GM23338 (cell line): ENCODE measurements at regions not wholly inside any gene's neighbourhood (a gene's known extent, or its start where the extent isn't known, plus 50 kb on each side); places are given as distances from the start of the nearest gene placed in this dataset.

Experiments
- ATAC-seq: fragments of 200-7000 bp; cut with Tn5 transposase; 3 replicates; pipeline ENCODE4 v1.9.1; 2020
- DNase-seq: peaks from one replicate; pipeline ENCODE4 v3.0.0-alpha.2; 2015; ENCODE audit warnings: low spot score
- H2AFZ ChIP-seq: fragments of 200-600 bp; sonication (generic); 2 replicates; pipeline ENCODE4 v1.8.0; 2016; ENCODE audit warnings: antibody characterized with exemption, mild to moderate bottlenecking, moderate library complexity
- H3F3A ChIP-seq: fragments of 200-600 bp; sonication (generic); replicated peaks from 2 replicates; pipeline ENCODE4 v1.8.0; 2017; ENCODE audit warnings: antibody characterized with exemption, mixed run types, low read depth
- H3K27ac ChIP-seq: fragments of 200-600 bp; sonication (generic); 2 replicates; pipeline ENCODE4 v1.6.1; 2016; ENCODE audit warnings: low read depth
- H3K27me3 ChIP-seq: fragments of 200-600 bp; sonication (generic); 2 replicates; pipeline ENCODE4 v1.8.0; 2016; ENCODE audit warnings: mild to moderate bottlenecking, mixed run types, moderate library complexity; ENCODE audit not compliant: insufficient read depth
- H3K36me3 ChIP-seq: fragments of 200-600 bp; sonication (generic); 2 replicates; pipeline ENCODE4 v1.8.0; 2016; ENCODE audit warnings: mild to moderate bottlenecking; ENCODE audit not compliant: insufficient read depth
- H3K4me1 ChIP-seq: fragments of 200-600 bp; sonication (generic); 2 replicates; pipeline ENCODE4 v1.8.0; 2016; ENCODE audit warnings: mild to moderate bottlenecking, moderate library complexity; ENCODE audit not compliant: insufficient read depth
- H3K4me2 ChIP-seq: fragments of 200-600 bp; sonication (generic); 2 replicates; pipeline ENCODE4 v1.7.1; 2017; ENCODE audit warnings: mixed run types
- H3K4me3 ChIP-seq: fragments of 200-600 bp; sonication (generic); 2 replicates; pipeline ENCODE4 v1.6.1; 2016; ENCODE audit warnings: mixed run types
- H3K79me2 ChIP-seq: fragments of 200-600 bp; sonication (generic); replicated peaks from 2 replicates; pipeline ENCODE4 v1.8.0; 2017; ENCODE audit warnings: mild to moderate bottlenecking; ENCODE audit not compliant: insufficient read depth
- H3K9me2 ChIP-seq: fragments of 200-600 bp; sonication (generic); 2 replicates; pipeline ENCODE4 v1.8.0; 2017; ENCODE audit not compliant: insufficient read depth
- H4K20me1 ChIP-seq: fragments of 200-600 bp; sonication (generic); replicated peaks from 2 replicates; pipeline ENCODE4 v1.8.0; 2017; ENCODE audit warnings: mild to moderate bottlenecking; ENCODE audit not compliant: insufficient read depth
- H3K27ac Mint-ChIP-seq: 2 replicates; pipeline ENCODE4 v1.8.0; 2020; ENCODE audit warnings: inconsistent platforms, mild to moderate bottlenecking, moderate library complexity, mixed read lengths
- H3K27me3 Mint-ChIP-seq: 3 replicates; pipeline ENCODE4 v1.8.0; 2022; ENCODE audit warnings: low read depth, mild to moderate bottlenecking, moderate library complexity, mixed read lengths, inconsistent platforms; ENCODE audit not compliant: insufficient read depth, poor library complexity
- H3K36me3 Mint-ChIP-seq: 3 replicates; pipeline ENCODE4 v1.8.0; 2021; ENCODE audit warnings: low read depth, mild to moderate bottlenecking, inconsistent platforms, moderate library complexity, mixed read lengths
- H3K4me1 Mint-ChIP-seq: 3 replicates; pipeline ENCODE4 v1.8.0; 2020; ENCODE audit warnings: mild to moderate bottlenecking, inconsistent platforms, mixed read lengths
- H3K4me3 Mint-ChIP-seq: 3 replicates; pipeline ENCODE4 v1.8.0; 2021; ENCODE audit warnings: moderate library complexity, mild to moderate bottlenecking, inconsistent platforms, mixed read lengths
- H3K9me3 Mint-ChIP-seq: 3 replicates; pipeline ENCODE4 v1.8.0; 2020; ENCODE audit warnings: moderate library complexity, mild to moderate bottlenecking, inconsistent platforms, mixed read lengths
- CREB1 ChIP-seq: fragments of 250-450 bp; sonication (Bioruptor Pico); IDR thresholded peaks from 2 replicates; pipeline ENCODE4 v1.5.0; 2020; ENCODE audit warnings: low read depth, mild to moderate bottlenecking, moderate library complexity
- EZH2 ChIP-seq: fragments of 200-600 bp; sonication (generic); IDR thresholded peaks from one replicate; pipeline ENCODE4 v1.8.0; 2017; ENCODE audit warnings: antibody characterized with exemption, mild to moderate bottlenecking, low read depth; ENCODE audit not compliant: unreplicated experiment
- EZH2phosphoT487 ChIP-seq: fragments of 200-600 bp; sonication (generic); IDR thresholded peaks from one replicate; pipeline ENCODE4 v1.8.1; 2018; ENCODE audit warnings: antibody characterized with exemption; ENCODE audit not compliant: unreplicated experiment
- JUNB ChIP-seq: IDR thresholded peaks from one replicate; pipeline ENCODE4 v1.6.1; 2016; ENCODE audit warnings: antibody characterized with exemption; ENCODE audit not compliant: unreplicated experiment
- NANOG ChIP-seq: IDR thresholded peaks from 2 replicates; pipeline ENCODE4 v1.6.1; 2016; ENCODE audit warnings: antibody characterized with exemption, borderline replicate concordance
- POLR2AphosphoS5 ChIP-seq: IDR thresholded peaks from 2 replicates; pipeline ENCODE4 v1.6.1; 2016; ENCODE audit warnings: antibody characterized with exemption, low read depth
- STAT1 ChIP-seq: IDR thresholded peaks from one replicate; pipeline ENCODE4 v1.6.1; 2016; ENCODE audit warnings: antibody characterized with exemption; ENCODE audit not compliant: unreplicated experiment
- ZNF114 ChIP-seq: fragments of 250-450 bp; sonication (Bioruptor Pico); IDR thresholded peaks from 2 replicates; pipeline ENCODE4 v1.5.0; 2020; ENCODE audit warnings: mild to moderate bottlenecking, moderate library complexity
- ZNF331 ChIP-seq: fragments of 250-450 bp; sonication (Bioruptor Pico); IDR thresholded peaks from 2 replicates; pipeline ENCODE4 v1.5.0; 2020; ENCODE audit warnings: low read depth, mild to moderate bottlenecking, moderate library complexity
- TF ChIP-seq, protein P1 (sequence below), 2 experiments: fragments of 200-600 bp in 1 of 2; sonication (generic) in 1 of 2; conservative IDR thresholded peaks; 2 replicates each; pipeline versions ENCODE4 v1.5.1 to v1.6.1; 2016 to 2017; ENCODE audit warnings: antibody characterized with exemption in 2 of 2, low read depth in 2 of 2, mild to moderate bottlenecking in 2 of 2, moderate library complexity in 1 of 2
- TF ChIP-seq, protein P2 (sequence below): fragments of 250-450 bp; sonication (Bioruptor Pico); IDR thresholded peaks from 2 replicates; pipeline ENCODE4 v1.5.0; 2020; ENCODE audit warnings: mild to moderate bottlenecking, moderate library complexity
- TF ChIP-seq, protein P3 (sequence below): IDR thresholded peaks from one replicate; pipeline ENCODE4 v1.6.1; 2018; ENCODE audit warnings: antibody characterized with exemption; ENCODE audit not compliant: unreplicated experiment
- TF ChIP-seq, protein P4 (sequence below): IDR thresholded peaks from 2 replicates; pipeline ENCODE4 v1.6.1; 2016; ENCODE audit warnings: antibody characterized with exemption

DNA sequence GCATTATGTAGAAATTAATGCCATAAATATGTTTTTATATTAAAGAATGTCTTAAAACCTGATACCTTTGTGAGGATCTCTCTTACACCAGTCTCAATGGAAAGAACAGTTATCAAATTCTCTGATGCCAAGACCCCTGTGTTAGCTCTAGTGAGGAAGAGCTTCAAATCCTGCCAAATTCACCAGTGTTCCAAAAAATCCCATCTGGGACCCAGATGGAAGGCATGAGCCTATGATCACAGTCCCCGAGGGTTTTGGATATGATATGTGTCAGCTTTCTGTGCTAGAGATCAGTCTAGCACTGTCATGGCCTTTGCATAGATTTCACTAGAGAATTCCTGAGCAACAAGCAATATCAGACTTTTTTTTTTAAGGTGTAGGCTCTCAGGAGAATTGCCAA lies 412.1 kb downstream of the UBE2NL start (continued):
- no peak for TF ChIP-seq ZNF331 (CRISPR knock-in tag)
- TF ChIP-seq NANOG, result no peak
- TF ChIP-seq EZH2, result no peak

DNA sequence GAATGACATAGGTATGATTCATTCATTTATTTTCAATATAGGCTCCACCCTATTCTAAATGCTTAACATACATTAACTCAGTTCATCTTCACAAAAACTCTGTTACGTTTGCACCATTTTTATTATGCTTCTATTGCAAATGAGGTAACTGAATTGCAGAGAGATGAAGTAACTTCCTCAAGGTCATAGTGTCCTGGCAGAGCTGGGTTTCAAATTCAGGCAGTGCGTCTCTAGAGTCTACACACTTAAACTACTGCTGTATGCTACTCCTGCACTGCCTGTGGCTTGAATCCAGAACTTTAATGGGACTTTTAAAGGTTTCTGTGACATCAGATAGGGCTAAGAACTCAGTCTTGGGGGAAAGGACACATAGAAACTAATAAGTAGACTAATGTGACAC lies 413.4 kb downstream of the UBE2NL start:
- Histone ChIP-seq H3F3A (no peaks in the 10 kb centered on the region), H3K27me3 (no peaks in the 10 kb centered on the region), H3K9me2 (no peaks in the 10 kb centered on the region), H2AFZ (no peak overlapping the region), H3K4me3 (no peak overlapping the region), H3K4me2 (no peak overlapping the region), H3K4me1 (no peaks in the 10 kb centered on the region), H3K79me2 (no peaks in the 10 kb centered on the region), H3K27ac (no peak overlapping the region), H3K36me3 (no peaks in the 10 kb centered on the region), H4K20me1 (no peaks in the 10 kb centered on the region)
- Mint-ChIP-seq H3K4me1 (no peaks in the 10 kb centered on the region), H3K9me3 (peaks cover 81% of the 10 kb centered on the region), H3K4me3 (no peak overlapping the region), H3K27me3 (peaks cover 2% of the 10 kb centered on the region), H3K27ac (no peak overlapping the region), H3K36me3 (peaks cover 13% of the 10 kb centered on the region; the same call in 2 of the 3 replicates)
- TF ChIP-seq, protein P1, sequence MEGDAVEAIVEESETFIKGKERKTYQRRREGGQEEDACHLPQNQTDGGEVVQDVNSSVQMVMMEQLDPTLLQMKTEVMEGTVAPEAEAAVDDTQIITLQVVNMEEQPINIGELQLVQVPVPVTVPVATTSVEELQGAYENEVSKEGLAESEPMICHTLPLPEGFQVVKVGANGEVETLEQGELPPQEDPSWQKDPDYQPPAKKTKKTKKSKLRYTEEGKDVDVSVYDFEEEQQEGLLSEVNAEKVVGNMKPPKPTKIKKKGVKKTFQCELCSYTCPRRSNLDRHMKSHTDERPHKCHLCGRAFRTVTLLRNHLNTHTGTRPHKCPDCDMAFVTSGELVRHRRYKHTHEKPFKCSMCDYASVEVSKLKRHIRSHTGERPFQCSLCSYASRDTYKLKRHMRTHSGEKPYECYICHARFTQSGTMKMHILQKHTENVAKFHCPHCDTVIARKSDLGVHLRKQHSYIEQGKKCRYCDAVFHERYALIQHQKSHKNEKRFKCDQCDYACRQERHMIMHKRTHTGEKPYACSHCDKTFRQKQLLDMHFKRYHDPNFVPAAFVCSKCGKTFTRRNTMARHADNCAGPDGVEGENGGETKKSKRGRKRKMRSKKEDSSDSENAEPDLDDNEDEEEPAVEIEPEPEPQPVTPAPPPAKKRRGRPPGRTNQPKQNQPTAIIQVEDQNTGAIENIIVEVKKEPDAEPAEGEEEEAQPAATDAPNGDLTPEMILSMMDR (conservative IDR thresholded peaks at IDR 0.05; ENCODE audit: low read depth in 2 of 2), result no peak
- TF ChIP-seq STAT1 (no peak), ZNF114 (CRISPR knock-in tag) (no peak), ZNF331 (CRISPR knock-in tag) (no peak), NANOG (no peak), CREB1 (CRISPR knock-in tag) (no peak), EZH2phosphoT487 (no peak), JUNB (no peak), POLR2AphosphoS5 (no peak), EZH2 (no peak)
- TF ChIP-seq, protein P2, sequence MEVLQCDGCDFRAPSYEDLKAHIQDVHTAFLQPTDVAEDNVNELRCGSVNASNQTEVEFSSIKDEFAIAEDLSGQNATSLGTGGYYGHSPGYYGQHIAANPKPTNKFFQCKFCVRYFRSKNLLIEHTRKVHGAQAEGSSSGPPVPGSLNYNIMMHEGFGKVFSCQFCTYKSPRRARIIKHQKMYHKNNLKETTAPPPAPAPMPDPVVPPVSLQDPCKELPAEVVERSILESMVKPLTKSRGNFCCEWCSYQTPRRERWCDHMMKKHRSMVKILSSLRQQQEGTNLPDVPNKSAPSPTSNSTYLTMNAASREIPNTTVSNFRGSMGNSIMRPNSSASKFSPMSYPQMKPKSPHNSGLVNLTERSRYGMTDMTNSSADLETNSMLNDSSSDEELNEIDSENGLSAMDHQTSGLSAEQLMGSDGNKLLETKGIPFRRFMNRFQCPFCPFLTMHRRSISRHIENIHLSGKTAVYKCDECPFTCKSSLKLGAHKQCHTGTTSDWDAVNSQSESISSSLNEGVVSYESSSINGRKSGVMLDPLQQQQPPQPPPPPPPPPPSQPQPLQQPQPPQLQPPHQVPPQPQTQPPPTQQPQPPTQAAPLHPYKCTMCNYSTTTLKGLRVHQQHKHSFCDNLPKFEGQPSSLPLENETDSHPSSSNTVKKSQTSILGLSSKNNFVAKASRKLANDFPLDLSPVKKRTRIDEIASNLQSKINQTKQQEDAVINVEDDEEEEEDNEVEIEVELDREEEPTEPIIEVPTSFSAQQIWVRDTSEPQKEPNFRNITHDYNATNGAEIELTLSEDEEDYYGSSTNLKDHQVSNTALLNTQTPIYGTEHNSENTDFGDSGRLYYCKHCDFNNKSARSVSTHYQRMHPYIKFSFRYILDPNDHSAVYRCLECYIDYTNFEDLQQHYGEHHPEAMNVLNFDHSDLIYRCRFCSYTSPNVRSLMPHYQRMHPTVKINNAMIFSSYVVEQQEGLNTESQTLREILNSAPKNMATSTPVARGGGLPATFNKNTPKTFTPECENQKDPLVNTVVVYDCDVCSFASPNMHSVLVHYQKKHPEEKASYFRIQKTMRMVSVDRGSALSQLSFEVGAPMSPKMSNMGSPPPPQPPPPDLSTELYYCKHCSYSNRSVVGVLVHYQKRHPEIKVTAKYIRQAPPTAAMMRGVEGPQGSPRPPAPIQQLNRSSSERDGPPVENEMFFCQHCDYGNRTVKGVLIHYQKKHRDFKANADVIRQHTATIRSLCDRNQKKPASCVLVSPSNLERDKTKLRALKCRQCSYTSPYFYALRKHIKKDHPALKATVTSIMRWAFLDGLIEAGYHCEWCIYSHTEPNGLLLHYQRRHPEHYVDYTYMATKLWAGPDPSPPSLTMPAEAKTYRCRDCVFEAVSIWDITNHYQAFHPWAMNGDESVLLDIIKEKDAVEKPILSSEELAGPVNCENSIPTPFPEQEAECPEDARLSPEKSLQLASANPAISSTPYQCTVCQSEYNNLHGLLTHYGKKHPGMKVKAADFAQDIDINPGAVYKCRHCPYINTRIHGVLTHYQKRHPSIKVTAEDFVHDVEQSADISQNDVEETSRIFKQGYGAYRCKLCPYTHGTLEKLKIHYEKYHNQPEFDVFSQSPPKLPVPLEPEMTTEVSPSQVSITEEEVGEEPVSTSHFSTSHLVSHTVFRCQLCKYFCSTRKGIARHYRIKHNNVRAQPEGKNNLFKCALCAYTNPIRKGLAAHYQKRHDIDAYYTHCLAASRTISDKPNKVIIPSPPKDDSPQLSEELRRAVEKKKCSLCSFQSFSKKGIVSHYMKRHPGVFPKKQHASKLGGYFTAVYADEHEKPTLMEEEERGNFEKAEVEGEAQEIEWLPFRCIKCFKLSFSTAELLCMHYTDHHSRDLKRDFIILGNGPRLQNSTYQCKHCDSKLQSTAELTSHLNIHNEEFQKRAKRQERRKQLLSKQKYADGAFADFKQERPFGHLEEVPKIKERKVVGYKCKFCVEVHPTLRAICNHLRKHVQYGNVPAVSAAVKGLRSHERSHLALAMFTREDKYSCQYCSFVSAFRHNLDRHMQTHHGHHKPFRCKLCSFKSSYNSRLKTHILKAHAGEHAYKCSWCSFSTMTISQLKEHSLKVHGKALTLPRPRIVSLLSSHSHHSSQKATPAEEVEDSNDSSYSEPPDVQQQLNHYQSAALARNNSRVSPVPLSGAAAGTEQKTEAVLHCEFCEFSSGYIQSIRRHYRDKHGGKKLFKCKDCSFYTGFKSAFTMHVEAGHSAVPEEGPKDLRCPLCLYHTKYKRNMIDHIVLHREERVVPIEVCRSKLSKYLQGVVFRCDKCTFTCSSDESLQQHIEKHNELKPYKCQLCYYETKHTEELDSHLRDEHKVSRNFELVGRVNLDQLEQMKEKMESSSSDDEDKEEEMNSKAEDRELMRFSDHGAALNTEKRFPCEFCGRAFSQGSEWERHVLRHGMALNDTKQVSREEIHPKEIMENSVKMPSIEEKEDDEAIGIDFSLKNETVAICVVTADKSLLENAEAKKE (CRISPR knock-in tag), result no peak
- TF ChIP-seq, protein P3, sequence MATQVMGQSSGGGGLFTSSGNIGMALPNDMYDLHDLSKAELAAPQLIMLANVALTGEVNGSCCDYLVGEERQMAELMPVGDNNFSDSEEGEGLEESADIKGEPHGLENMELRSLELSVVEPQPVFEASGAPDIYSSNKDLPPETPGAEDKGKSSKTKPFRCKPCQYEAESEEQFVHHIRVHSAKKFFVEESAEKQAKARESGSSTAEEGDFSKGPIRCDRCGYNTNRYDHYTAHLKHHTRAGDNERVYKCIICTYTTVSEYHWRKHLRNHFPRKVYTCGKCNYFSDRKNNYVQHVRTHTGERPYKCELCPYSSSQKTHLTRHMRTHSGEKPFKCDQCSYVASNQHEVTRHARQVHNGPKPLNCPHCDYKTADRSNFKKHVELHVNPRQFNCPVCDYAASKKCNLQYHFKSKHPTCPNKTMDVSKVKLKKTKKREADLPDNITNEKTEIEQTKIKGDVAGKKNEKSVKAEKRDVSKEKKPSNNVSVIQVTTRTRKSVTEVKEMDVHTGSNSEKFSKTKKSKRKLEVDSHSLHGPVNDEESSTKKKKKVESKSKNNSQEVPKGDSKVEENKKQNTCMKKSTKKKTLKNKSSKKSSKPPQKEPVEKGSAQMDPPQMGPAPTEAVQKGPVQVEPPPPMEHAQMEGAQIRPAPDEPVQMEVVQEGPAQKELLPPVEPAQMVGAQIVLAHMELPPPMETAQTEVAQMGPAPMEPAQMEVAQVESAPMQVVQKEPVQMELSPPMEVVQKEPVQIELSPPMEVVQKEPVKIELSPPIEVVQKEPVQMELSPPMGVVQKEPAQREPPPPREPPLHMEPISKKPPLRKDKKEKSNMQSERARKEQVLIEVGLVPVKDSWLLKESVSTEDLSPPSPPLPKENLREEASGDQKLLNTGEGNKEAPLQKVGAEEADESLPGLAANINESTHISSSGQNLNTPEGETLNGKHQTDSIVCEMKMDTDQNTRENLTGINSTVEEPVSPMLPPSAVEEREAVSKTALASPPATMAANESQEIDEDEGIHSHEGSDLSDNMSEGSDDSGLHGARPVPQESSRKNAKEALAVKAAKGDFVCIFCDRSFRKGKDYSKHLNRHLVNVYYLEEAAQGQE, result no peak
- TF ChIP-seq, protein P4, sequence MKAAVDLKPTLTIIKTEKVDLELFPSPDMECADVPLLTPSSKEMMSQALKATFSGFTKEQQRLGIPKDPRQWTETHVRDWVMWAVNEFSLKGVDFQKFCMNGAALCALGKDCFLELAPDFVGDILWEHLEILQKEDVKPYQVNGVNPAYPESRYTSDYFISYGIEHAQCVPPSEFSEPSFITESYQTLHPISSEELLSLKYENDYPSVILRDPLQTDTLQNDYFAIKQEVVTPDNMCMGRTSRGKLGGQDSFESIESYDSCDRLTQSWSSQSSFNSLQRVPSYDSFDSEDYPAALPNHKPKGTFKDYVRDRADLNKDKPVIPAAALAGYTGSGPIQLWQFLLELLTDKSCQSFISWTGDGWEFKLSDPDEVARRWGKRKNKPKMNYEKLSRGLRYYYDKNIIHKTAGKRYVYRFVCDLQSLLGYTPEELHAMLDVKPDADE, result no peak
- ATAC-seq (no peak), DNase-seq (no peak)
